HFF-Myc (cell line): ENCODE measurements at regions not wholly inside any gene's neighbourhood (a gene's known extent, or its start where the extent isn't known, plus 50 kb on each side); places are given as distances from the start of the nearest gene placed in this dataset.

Source experiments
- DNase-seq: peaks from one replicate; pipeline ENCODE4 v3.0.0-alpha.2; 2011; ENCODE audit warnings: low read depth; ENCODE audit errors: extremely low read depth
- H3K4me3 ChIP-seq: replicated peaks from 2 replicates; pipeline ENCODE4 v1.5.1; 2011; ENCODE audit warnings: low read depth, mild to moderate bottlenecking, control low read depth, low read length
- TF ChIP-seq, protein P1 (sequence below): IDR thresholded peaks from 2 replicates; pipeline ENCODE4 v1.5.1; 2012; ENCODE audit warnings: mild to moderate bottlenecking, low read depth, low read length, control low read depth; ENCODE audit errors: missing control alignments

- TF ChIP-seq, protein P1, sequence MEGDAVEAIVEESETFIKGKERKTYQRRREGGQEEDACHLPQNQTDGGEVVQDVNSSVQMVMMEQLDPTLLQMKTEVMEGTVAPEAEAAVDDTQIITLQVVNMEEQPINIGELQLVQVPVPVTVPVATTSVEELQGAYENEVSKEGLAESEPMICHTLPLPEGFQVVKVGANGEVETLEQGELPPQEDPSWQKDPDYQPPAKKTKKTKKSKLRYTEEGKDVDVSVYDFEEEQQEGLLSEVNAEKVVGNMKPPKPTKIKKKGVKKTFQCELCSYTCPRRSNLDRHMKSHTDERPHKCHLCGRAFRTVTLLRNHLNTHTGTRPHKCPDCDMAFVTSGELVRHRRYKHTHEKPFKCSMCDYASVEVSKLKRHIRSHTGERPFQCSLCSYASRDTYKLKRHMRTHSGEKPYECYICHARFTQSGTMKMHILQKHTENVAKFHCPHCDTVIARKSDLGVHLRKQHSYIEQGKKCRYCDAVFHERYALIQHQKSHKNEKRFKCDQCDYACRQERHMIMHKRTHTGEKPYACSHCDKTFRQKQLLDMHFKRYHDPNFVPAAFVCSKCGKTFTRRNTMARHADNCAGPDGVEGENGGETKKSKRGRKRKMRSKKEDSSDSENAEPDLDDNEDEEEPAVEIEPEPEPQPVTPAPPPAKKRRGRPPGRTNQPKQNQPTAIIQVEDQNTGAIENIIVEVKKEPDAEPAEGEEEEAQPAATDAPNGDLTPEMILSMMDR, result no peak
- no peak overlapping the region for H3K4me3 ChIP-seq
- DNase-seq, result no peak
These were observed 160.0 kb upstream of the TNRC6C start for GRCh38 chr17:77798481-77798880.

GRCh38 chr17:77800816-77801215 is 157.7 kb upstream of the TNRC6C start:
- no peak overlapping the region for H3K4me3 ChIP-seq
- TF ChIP-seq, protein P1, result no peak
- DNase-seq, result no peak

- no peak overlapping the region for H3K4me3 ChIP-seq
- TF ChIP-seq, protein P1, result no peak
- DNase-seq, result no peak
These were observed 156.8 kb upstream of the TNRC6C start for GRCh38 chr17:77801545-77802332.

- no peak for DNase-seq
- TF ChIP-seq, protein P1, result no peak
- no peak overlapping the region for H3K4me3 ChIP-seq
These were observed 156.2 kb upstream of the TNRC6C start for GRCh38 chr17:77802333-77802615.

DNA sequence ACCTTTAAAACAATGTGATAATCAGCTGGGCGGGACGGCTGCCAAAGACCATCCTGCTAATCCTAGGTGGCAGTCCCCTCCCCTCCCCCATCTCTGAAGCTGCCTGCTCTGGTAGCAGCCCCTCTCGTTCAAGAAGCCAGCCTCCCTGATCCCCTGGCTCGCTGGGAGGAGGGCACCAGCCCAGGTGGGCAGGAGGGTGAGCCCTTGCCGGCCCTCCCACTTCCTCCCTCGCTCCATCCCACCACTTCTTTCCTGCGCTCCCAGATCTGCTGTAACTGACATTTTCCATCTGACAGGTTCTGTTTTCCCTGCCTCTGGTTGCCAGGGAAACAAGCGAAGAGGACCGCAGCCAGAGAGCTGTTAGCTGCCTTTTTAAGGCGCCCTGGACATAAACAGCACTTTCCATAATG is 155.7 kb upstream of the TNRC6C start:
- DNase-seq, result no peak
- TF ChIP-seq, protein P1, result no peak
- no peak overlapping the region for H3K4me3 ChIP-seq

DNA sequence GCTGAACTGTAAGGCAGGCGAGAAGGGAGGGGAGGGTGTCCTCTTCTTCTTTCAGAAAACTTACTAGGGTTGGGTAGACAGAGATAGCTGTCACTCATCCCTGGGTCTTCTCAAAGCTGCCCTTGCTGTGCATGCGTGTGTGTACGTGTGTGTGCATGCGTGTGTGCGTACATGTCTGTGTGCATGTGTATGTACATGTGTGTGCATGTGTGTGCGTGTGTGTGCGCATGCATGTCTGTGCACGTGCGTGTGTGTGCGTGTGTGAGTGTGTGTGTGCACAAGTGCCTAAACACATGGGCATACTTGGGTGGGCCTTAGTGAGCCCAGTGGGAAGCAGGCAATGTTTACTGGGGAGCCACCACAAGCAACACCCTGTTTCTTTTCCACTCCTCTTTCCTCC is 154.8 kb upstream of the TNRC6C start:
- no peak overlapping the region for H3K4me3 ChIP-seq
- TF ChIP-seq, protein P1, result no peak
- DNase-seq, result no peak
